ENCODE measurements at regions not wholly inside any gene's neighbourhood (a gene's known extent, or its start where the extent isn't known, plus 50 kb on each side); places are given as distances from the start of the nearest gene placed in this dataset.
"Not testable (repeated sequence)": the region's sequence is repeated elsewhere in the genome, so short reads cannot be mapped to it uniquely, and the experiment has no call there.

DNA sequence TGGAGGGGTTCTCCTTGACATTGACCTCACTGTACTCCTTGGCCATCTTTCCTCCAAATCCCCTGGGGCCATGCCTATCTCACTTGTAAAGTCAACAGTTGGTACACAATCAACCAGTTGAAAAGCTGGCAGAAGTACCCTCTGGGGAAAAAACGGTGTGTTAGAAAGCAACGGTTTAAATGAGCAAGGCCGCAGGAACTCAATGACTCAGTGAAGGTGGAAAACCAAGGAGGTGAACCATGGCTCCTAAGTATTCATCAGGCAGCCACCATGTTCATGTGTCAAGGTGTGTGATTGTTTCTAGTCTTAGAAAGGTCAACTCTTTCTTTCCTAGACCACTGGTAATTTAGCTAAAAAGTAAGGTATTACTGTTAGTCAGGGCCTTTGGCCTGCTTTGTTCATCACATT lies 130.9 kb upstream of the SATB1 start:
- Histone ChIP-seq H3K4me1 (ENCODE audit: control insufficient read depth, insufficient read depth, low read length) (no peaks in the 10 kb centered on the region), H3K27me3 (ENCODE audit: control insufficient read depth, insufficient read depth, low read length) (no peaks in the 10 kb centered on the region), H3K27ac (ENCODE audit: low read depth, low read length) (no peak overlapping the region), H3K4me3 (ENCODE audit: low read depth, low read length) (no peak overlapping the region), H3K36me3 (ENCODE audit: control insufficient read depth, insufficient read depth, low read length) (no peaks in the 10 kb centered on the region), H3K9me3 (ENCODE audit: control insufficient read depth, insufficient read depth, low read length) (no peaks in the 10 kb centered on the region)
- WGBS (ENCODE audit: insufficient coverage): 91% methylated on average over 3 of the region's 3 CpGs
- DNase-seq (ENCODE audit: low read depth in 4 of 6, low spot score in 6 of 6): no peak

GRCh38 chr3:18552579-18553105 lies 127.5 kb upstream of the SATB1 start:
- DNase-seq (ENCODE audit: low read depth in 4 of 6, low spot score in 6 of 6); H3K36me3 ChIP-seq (ENCODE audit: control insufficient read depth, insufficient read depth, low read length); H3K27ac ChIP-seq (ENCODE audit: low read depth, low read length); H3K4me1 ChIP-seq (ENCODE audit: control insufficient read depth, insufficient read depth, low read length); H3K27me3 ChIP-seq (ENCODE audit: control insufficient read depth, insufficient read depth, low read length); H3K9me3 ChIP-seq (ENCODE audit: control insufficient read depth, insufficient read depth, low read length); H3K4me3 ChIP-seq (ENCODE audit: low read depth, low read length): not testable (repeated sequence)
- 97% methylated on average over 5 of the region's 9 CpGs for WGBS (ENCODE audit: insufficient coverage)

DNA sequence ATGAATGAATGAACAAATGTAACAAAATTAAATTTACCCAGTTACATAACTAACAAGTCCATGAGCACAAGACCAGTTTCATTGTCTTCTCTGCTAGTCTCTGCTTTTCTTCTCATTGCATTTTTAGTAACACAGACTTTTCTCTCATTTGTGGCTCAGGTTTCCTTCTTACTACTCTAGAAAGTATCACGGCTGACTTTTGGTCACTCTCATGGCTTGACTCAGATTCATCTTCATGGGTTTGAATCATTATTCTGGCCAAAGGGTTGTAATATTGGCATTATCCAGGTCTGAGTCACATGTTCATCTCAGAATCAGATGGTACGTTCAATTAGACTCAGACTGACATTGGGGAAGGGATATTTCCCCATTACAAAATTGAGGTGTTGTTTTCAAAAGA lies 121.5 kb upstream of the SATB1 start:
- WGBS (ENCODE audit: insufficient coverage): 100% methylated on average over 1 of the region's 2 CpGs
- Histone ChIP-seq H3K27me3 (ENCODE audit: control insufficient read depth, insufficient read depth, low read length) (no peaks in the 10 kb centered on the region), H3K9me3 (ENCODE audit: control insufficient read depth, insufficient read depth, low read length) (no peaks in the 10 kb centered on the region), H3K27ac (ENCODE audit: low read depth, low read length) (no peak overlapping the region), H3K4me3 (ENCODE audit: low read depth, low read length) (no peak overlapping the region), H3K36me3 (ENCODE audit: control insufficient read depth, insufficient read depth, low read length) (no peaks in the 10 kb centered on the region), H3K4me1 (ENCODE audit: control insufficient read depth, insufficient read depth, low read length) (no peaks in the 10 kb centered on the region)
- no peak for DNase-seq (ENCODE audit: low read depth in 4 of 6, low spot score in 6 of 6)

DNA sequence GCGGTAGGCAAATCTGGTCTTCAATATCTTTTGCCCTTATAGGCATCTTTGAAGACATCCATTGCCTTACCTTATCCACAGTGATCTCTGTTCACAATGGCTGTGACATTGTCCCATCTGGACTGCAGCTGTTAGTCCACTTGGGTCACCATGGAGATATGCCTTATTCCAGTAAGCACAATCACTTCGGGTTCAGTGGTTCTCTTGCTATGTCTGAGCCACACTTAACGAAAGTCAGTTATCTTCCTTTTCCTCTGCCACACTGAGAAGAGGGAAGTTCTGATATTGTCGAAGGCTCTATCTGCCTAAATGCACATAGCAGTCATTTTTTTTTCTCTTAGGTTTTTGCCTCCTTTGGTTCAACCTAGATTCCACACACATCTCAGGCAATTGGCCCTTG lies 119.0 kb upstream of the SATB1 start:
- Histone ChIP-seq H3K9me3 (ENCODE audit: control insufficient read depth, insufficient read depth, low read length) (no peaks in the 10 kb centered on the region), H3K4me1 (ENCODE audit: control insufficient read depth, insufficient read depth, low read length) (no peaks in the 10 kb centered on the region), H3K27me3 (ENCODE audit: control insufficient read depth, insufficient read depth, low read length) (no peaks in the 10 kb centered on the region), H3K4me3 (ENCODE audit: low read depth, low read length) (no peak overlapping the region), H3K36me3 (ENCODE audit: control insufficient read depth, insufficient read depth, low read length) (no peaks in the 10 kb centered on the region), H3K27ac (ENCODE audit: low read depth, low read length) (no peak overlapping the region)
- no peak for DNase-seq (ENCODE audit: low read depth in 4 of 6, low spot score in 6 of 6)
- WGBS (ENCODE audit: insufficient coverage): 73% methylated on average over 3 of the region's 4 CpGs

GRCh38 chr3:18538463-18539230 lies 113.5 kb upstream of the SATB1 start:
- H3K27ac ChIP-seq (ENCODE audit: low read depth, low read length): no peak overlapping the region
- H3K27me3 ChIP-seq (ENCODE audit: control insufficient read depth, insufficient read depth, low read length): no peaks in the 10 kb centered on the region
- H3K4me3 ChIP-seq (ENCODE audit: low read depth, low read length): no peak overlapping the region
- no peaks in the 10 kb centered on the region for H3K9me3 ChIP-seq (ENCODE audit: control insufficient read depth, insufficient read depth, low read length)
- no peaks in the 10 kb centered on the region for H3K4me1 ChIP-seq (ENCODE audit: control insufficient read depth, insufficient read depth, low read length)
- 88% methylated on average over 5 of the region's 7 CpGs for WGBS (ENCODE audit: insufficient coverage)
- no peak for DNase-seq (ENCODE audit: low read depth in 4 of 6, low spot score in 6 of 6)
- H3K36me3 ChIP-seq (ENCODE audit: control insufficient read depth, insufficient read depth, low read length): no peaks in the 10 kb centered on the region

DNA sequence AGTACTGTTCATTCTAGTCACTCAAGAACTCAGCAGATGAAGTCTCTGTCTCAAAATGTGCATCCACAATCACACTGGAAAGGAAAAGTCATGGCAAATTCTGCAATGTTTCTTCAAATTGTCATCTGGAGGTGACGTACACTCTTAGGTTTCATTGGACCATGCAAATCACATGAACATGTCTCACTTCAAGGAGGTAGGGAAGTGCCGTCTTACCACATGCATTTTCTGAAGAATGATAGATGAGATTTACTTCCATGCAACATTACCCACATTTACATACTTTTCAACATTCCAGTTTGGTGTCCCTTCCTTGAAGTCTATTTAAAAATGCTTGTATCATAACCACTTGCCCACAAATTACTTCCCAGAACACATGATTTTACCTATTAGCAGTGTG lies 107.9 kb upstream of the SATB1 start:
- no CpG with 5 or more reads among the region's 2 CpGs for WGBS (ENCODE audit: insufficient coverage)
- Histone ChIP-seq H3K36me3 (ENCODE audit: control insufficient read depth, insufficient read depth, low read length) (no peaks in the 10 kb centered on the region), H3K27ac (ENCODE audit: low read depth, low read length) (no peak overlapping the region), H3K4me3 (ENCODE audit: low read depth, low read length) (no peak overlapping the region), H3K27me3 (ENCODE audit: control insufficient read depth, insufficient read depth, low read length) (no peaks in the 10 kb centered on the region), H3K4me1 (ENCODE audit: control insufficient read depth, insufficient read depth, low read length) (no peaks in the 10 kb centered on the region), H3K9me3 (ENCODE audit: control insufficient read depth, insufficient read depth, low read length) (no peaks in the 10 kb centered on the region)
- DNase-seq (ENCODE audit: low read depth in 4 of 6, low spot score in 6 of 6): no peak

GRCh38 chr3:18531662-18532061 lies 106.5 kb upstream of the SATB1 start:
- no peak for DNase-seq (ENCODE audit: low read depth in 4 of 6, low spot score in 6 of 6)
- Histone ChIP-seq H3K27me3 (ENCODE audit: control insufficient read depth, insufficient read depth, low read length) (no peaks in the 10 kb centered on the region), H3K36me3 (ENCODE audit: control insufficient read depth, insufficient read depth, low read length) (no peaks in the 10 kb centered on the region), H3K4me3 (ENCODE audit: low read depth, low read length) (no peak overlapping the region), H3K9me3 (ENCODE audit: control insufficient read depth, insufficient read depth, low read length) (no peaks in the 10 kb centered on the region), H3K4me1 (ENCODE audit: control insufficient read depth, insufficient read depth, low read length) (no peaks in the 10 kb centered on the region), H3K27ac (ENCODE audit: low read depth, low read length) (no peak overlapping the region)
- no CpG with 5 or more reads among the region's 1 CpG for WGBS (ENCODE audit: insufficient coverage)

- Histone ChIP-seq H3K4me3 (ENCODE audit: low read depth, low read length) (no peak overlapping the region), H3K9me3 (ENCODE audit: control insufficient read depth, insufficient read depth, low read length) (no peaks in the 10 kb centered on the region), H3K27ac (ENCODE audit: low read depth, low read length) (no peak overlapping the region), H3K36me3 (ENCODE audit: control insufficient read depth, insufficient read depth, low read length) (no peaks in the 10 kb centered on the region), H3K27me3 (ENCODE audit: control insufficient read depth, insufficient read depth, low read length) (no peaks in the 10 kb centered on the region), H3K4me1 (ENCODE audit: control insufficient read depth, insufficient read depth, low read length) (no peaks in the 10 kb centered on the region)
- no peak for DNase-seq (ENCODE audit: low read depth in 4 of 6, low spot score in 6 of 6)
- 100% methylated on average over 1 of the region's 1 CpG for WGBS (ENCODE audit: insufficient coverage)
Observed at GRCh38 chr3:18529631-18530030, 104.5 kb upstream of the SATB1 start.

DNA sequence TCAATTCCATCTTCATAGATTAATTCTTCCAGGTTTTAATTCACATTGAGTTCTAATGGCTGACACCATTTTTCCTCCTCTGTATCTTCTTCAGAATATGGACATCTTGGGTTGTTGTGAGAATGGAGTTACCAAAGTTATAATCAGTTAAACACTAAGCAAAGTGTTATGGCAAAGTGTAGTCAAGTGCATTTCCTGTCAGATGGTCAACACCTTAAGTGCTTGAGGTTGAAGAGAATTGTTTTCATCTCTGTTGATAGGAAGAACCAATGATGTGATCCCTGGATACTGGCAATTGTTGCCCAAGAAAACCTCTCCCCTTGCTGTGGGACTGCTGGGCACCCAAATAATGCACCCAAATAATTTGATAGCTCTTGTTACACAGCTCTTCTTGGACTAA lies 102.6 kb upstream of the SATB1 start:
- DNase-seq (ENCODE audit: low read depth in 4 of 6, low spot score in 6 of 6): no peak
- H3K4me1 ChIP-seq (ENCODE audit: control insufficient read depth, insufficient read depth, low read length): no peaks in the 10 kb centered on the region
- H3K27ac ChIP-seq (ENCODE audit: low read depth, low read length): no peak overlapping the region
- H3K4me3 ChIP-seq (ENCODE audit: low read depth, low read length): no peak overlapping the region
- H3K27me3 ChIP-seq (ENCODE audit: control insufficient read depth, insufficient read depth, low read length): no peaks in the 10 kb centered on the region
- H3K36me3 ChIP-seq (ENCODE audit: control insufficient read depth, insufficient read depth, low read length): no peaks in the 10 kb centered on the region
- H3K9me3 ChIP-seq (ENCODE audit: control insufficient read depth, insufficient read depth, low read length): no peaks in the 10 kb centered on the region

DNA sequence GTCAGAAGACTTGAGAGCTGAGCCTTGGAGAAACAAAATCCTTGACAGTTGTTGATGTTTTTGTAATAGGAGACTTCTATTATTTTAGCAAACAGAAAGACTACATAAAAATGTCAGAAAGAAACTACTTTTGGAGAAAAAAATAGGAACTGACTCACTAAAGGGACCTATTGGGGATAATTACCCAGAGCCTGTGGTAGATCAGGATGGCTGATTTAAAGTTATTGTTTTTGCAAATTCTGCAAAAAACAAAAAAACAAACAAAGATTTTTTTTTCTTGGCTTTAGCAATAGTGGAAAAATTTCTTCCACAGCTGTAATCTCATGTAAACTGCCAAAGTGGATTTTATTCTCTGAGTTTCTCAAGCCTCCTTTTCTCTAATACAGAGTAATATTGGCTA lies 101.5 kb upstream of the SATB1 start:
- no peaks in the 10 kb centered on the region for H3K27me3 ChIP-seq (ENCODE audit: control insufficient read depth, insufficient read depth, low read length)
- H3K9me3 ChIP-seq (ENCODE audit: control insufficient read depth, insufficient read depth, low read length): no peaks in the 10 kb centered on the region
- no peaks in the 10 kb centered on the region for H3K4me1 ChIP-seq (ENCODE audit: control insufficient read depth, insufficient read depth, low read length)
- no peaks in the 10 kb centered on the region for H3K36me3 ChIP-seq (ENCODE audit: control insufficient read depth, insufficient read depth, low read length)
- H3K4me3 ChIP-seq (ENCODE audit: low read depth, low read length): no peak overlapping the region
- no peak overlapping the region for H3K27ac ChIP-seq (ENCODE audit: low read depth, low read length)
- peak in 1 of 6 donors; percentile 15 for DNase-seq (ENCODE audit: low read depth in 4 of 6, low spot score in 6 of 6)
